ENCODE measurements at regions not wholly inside any gene's neighbourhood (a gene's known extent, or its start where the extent isn't known, plus 50 kb on each side); places are given as distances from the start of the nearest gene placed in this dataset.

GRCh38 chr20:57831326-57831992 lies 121.6 kb upstream of the PMEPA1 start:
- H3K4me1 Mint-ChIP-seq: no peaks in the 10 kb centered on the region
- H3K36me3 Mint-ChIP-seq: no peaks in the 10 kb centered on the region
- no peaks in the 10 kb centered on the region for H3K9me3 Mint-ChIP-seq
- ATAC-seq: peak; percentile 10
- H3K27me3 Mint-ChIP-seq: peaks cover 18% of the 10 kb centered on the region
- no peak overlapping the region for H3K27ac Mint-ChIP-seq
- no peak overlapping the region for H3K4me3 Mint-ChIP-seq

- Mint-ChIP-seq H3K36me3 (no peaks in the 10 kb centered on the region), H3K27ac (no peak overlapping the region), H3K4me3 (no peak overlapping the region), H3K27me3 (peaks cover 18% of the 10 kb centered on the region), H3K9me3 (no peaks in the 10 kb centered on the region), H3K4me1 (no peaks in the 10 kb centered on the region)
- no peak for ATAC-seq
These were observed 120.7 kb upstream of the PMEPA1 start for GRCh38 chr20:57830515-57830895.

GRCh38 chr20:57829805-57830514 lies 120.1 kb upstream of the PMEPA1 start:
- Mint-ChIP-seq H3K27me3 (peaks cover 18% of the 10 kb centered on the region), H3K4me3 (no peak overlapping the region), H3K9me3 (no peaks in the 10 kb centered on the region), H3K27ac (no peak overlapping the region), H3K36me3 (no peaks in the 10 kb centered on the region), H3K4me1 (no peaks in the 10 kb centered on the region)
- peak; percentile 35 for ATAC-seq

- Mint-ChIP-seq H3K27me3 (peaks cover 23% of the 10 kb centered on the region), H3K4me3 (no peak overlapping the region), H3K4me1 (no peaks in the 10 kb centered on the region), H3K36me3 (no peaks in the 10 kb centered on the region), H3K9me3 (no peaks in the 10 kb centered on the region), H3K27ac (no peak overlapping the region)
- ATAC-seq: no peak
These were observed 119.5 kb upstream of the PMEPA1 start for GRCh38 chr20:57829336-57829735.

DNA sequence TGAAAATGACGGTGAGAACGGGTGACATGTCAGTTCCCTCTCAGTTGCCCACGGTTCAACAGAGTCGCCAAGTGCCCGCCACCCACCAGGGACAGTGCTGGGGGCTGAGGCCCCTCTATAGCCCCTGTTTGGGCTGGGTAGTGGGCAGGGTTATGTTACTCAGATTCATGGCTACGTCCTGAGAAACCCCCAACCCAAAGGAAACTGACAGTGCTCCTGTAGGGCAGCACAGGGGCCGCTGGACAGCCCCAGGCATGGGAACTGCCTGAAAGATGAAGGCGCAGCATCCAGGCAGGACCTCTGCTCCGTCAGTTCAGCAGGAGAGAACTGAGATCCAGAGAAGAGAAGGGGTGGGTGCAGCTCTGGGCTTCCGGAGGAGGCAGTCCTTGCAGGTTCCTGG lies 118.9 kb upstream of the PMEPA1 start:
- H3K9me3 Mint-ChIP-seq: no peaks in the 10 kb centered on the region
- H3K4me1 Mint-ChIP-seq: no peaks in the 10 kb centered on the region
- no peaks in the 10 kb centered on the region for H3K36me3 Mint-ChIP-seq
- peaks cover 23% of the 10 kb centered on the region for H3K27me3 Mint-ChIP-seq
- ATAC-seq: no peak
- H3K4me3 Mint-ChIP-seq: no peak overlapping the region
- no peak overlapping the region for H3K27ac Mint-ChIP-seq

DNA sequence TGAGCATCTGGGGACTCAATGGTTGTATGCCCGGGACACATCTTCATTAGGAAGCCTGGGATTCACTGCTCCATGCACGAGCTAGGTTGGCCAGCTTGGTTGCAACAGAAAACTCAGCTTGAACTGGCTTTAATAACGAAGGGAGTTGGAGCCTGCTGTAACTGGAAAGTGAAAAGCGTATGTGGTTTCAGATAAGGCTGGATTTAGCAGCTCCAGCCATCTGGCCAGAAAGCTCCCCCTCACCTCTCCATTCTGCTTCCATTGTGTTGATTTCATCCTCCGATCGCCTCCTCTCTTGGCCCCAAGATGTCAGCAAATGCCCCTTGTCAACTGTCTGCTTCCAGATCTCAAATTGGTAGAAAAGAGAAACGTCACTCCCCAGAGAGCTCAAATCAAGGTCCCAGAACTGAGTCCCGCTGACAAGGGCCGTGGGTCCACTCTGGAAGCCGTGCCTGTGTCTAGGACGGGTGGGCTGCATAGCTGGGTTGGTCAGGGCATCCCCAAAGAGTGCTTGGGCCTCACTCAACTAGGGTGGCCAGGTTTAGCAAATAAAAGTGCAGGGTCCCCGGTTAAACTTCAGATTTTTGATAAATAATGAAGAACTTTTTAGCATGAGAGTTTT lies 117.0 kb upstream of the PMEPA1 start:
- no peak for ATAC-seq
- peaks cover 11% of the 10 kb centered on the region for H3K27me3 Mint-ChIP-seq
- no peak overlapping the region for H3K4me3 Mint-ChIP-seq
- H3K36me3 Mint-ChIP-seq: no peaks in the 10 kb centered on the region
- H3K27ac Mint-ChIP-seq: no peak overlapping the region
- H3K9me3 Mint-ChIP-seq: no peaks in the 10 kb centered on the region
- H3K4me1 Mint-ChIP-seq: no peaks in the 10 kb centered on the region

DNA sequence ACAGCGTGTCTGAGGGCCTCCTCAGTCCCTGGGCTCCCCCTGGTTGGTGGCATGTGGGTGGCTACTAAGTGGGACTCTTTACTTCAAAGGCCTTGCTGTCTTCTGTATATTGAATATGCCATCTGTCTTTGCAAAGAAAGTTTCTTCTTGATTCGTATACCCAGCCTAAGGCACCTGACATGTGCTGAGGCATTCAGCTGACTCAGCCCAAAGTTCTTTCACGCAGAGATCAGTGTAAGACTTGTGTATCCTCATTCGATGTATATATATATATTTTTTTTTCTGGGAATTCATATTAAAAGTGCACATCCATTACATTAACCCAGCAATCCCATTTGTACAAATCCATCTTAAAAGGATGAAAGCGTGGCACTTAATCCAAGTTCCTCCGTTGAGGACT lies 115.1 kb upstream of the PMEPA1 start:
- Mint-ChIP-seq H3K27me3 (peaks cover 30% of the 10 kb centered on the region), H3K4me3 (no peak overlapping the region), H3K27ac (no peak overlapping the region)

DNA sequence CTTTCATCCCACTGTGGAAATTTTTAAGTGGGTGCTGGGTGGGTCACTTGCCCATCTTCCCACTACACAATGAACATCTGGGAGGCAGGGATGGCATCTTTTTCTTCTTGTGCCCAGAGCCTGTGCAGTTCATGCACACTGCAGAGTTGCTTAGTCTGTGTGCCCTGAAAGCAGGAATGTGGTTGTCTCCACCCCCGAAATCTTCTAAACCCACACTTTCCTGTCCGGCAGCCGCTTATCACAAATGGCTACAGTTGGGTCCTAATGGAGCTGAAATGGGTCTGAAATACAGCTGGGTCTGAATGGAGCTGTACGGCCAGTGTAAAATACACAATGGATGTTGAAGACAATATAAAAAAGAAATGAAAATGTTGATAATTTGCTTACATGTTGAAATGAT lies 112.1 kb upstream of the PMEPA1 start:
- Mint-ChIP-seq H3K4me1 (peaks cover 6% of the 10 kb centered on the region), H3K9me3 (no peaks in the 10 kb centered on the region), H3K4me3 (no peak overlapping the region), H3K36me3 (no peaks in the 10 kb centered on the region), H3K27ac (no peak overlapping the region), H3K27me3 (peaks cover 50% of the 10 kb centered on the region)
- ATAC-seq: no peak

More for the DNA sequence above, 115.1 kb upstream of the PMEPA1 start:
- peaks cover 6% of the 10 kb centered on the region for H3K4me1 Mint-ChIP-seq
- no peaks in the 10 kb centered on the region for H3K36me3 Mint-ChIP-seq
- no peaks in the 10 kb centered on the region for H3K9me3 Mint-ChIP-seq
- ATAC-seq: no peak

DNA sequence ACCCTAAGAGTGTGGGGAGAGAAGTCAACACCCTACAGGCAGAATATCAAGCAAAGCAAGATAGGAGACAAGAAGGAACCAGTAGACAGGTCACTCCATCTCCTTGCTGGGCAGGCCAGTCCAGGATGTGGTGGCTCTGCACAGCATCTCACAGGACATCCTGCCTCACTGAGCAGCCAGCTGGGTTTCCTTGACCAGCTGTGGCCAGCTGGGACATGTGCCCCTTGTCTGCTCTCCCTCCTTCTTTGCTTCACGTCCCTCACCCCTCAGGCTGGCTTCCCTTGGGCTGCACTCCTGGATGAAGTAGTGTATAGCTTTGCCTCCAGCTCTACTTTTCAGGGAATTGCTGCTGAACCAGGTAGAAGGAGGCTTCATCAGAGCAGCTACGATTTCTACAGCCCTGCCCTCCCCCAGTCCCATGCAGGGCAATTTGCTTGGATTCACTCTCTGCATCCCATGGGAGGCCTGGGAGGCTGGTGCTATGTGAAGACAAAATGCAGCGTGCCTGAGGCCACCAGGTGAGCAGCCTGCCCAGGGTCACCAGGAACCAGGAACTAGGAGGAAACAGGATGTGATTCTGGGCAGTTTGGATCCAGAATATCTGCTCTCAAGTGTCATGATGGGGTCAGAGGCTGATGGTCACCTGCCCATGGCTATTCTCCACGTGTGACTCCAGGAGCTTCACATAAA lies 110.0 kb upstream of the PMEPA1 start:
- Mint-ChIP-seq H3K4me3 (no peak overlapping the region), H3K36me3 (no peaks in the 10 kb centered on the region), H3K4me1 (peaks cover 6% of the 10 kb centered on the region), H3K27ac (no peak overlapping the region), H3K27me3 (peaks cover 56% of the 10 kb centered on the region), H3K9me3 (no peaks in the 10 kb centered on the region)
- peak; percentile 41 for ATAC-seq

DNA sequence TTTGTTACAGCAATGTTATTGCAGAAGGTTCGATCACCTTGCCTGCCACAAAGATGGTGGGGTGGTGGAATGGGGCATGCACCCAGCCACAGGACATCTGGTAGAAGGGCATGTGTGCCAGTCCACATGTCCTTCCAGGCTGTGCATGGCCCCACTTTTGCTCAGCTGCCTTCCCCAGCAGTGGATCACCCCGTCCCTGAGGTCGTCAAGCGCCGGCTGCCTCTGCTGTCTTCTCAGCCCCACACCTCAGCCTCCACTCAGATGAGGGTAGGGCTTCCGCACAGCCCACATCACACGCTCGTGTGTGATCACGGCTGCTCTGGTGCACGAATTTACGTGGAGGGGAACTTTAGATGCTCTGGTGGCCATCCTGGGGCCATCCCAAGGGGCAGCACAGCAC lies 109.5 kb upstream of the PMEPA1 start:
- no peak for ATAC-seq
- no peaks in the 10 kb centered on the region for H3K9me3 Mint-ChIP-seq
- no peak overlapping the region for H3K27ac Mint-ChIP-seq
- H3K4me3 Mint-ChIP-seq: no peak overlapping the region
- peaks cover 6% of the 10 kb centered on the region for H3K4me1 Mint-ChIP-seq
- H3K36me3 Mint-ChIP-seq: no peaks in the 10 kb centered on the region
- peaks cover 57% of the 10 kb centered on the region for H3K27me3 Mint-ChIP-seq

- H3K27me3 Mint-ChIP-seq: peaks cover 57% of the 10 kb centered on the region
- peaks cover 6% of the 10 kb centered on the region for H3K4me1 Mint-ChIP-seq
- no peaks in the 10 kb centered on the region for H3K36me3 Mint-ChIP-seq
- no peak overlapping the region for H3K27ac Mint-ChIP-seq
- H3K9me3 Mint-ChIP-seq: no peaks in the 10 kb centered on the region
- no peak for ATAC-seq
- H3K4me3 Mint-ChIP-seq: no peak overlapping the region
These were observed 108.8 kb upstream of the PMEPA1 start for GRCh38 chr20:57818418-57819181.

- Mint-ChIP-seq H3K27ac (no peak overlapping the region), H3K9me3 (no peaks in the 10 kb centered on the region), H3K36me3 (no peaks in the 10 kb centered on the region), H3K27me3 (peaks cover 65% of the 10 kb centered on the region), H3K4me1 (no peaks in the 10 kb centered on the region), H3K4me3 (no peak overlapping the region)
- ATAC-seq: no peak
These were observed 105.6 kb upstream of the PMEPA1 start for GRCh38 chr20:57815405-57815804.

- Mint-ChIP-seq H3K36me3 (no peaks in the 10 kb centered on the region), H3K4me1 (no peaks in the 10 kb centered on the region), H3K27me3 (peaks cover 56% of the 10 kb centered on the region), H3K27ac (no peak overlapping the region), H3K4me3 (no peak overlapping the region), H3K9me3 (no peaks in the 10 kb centered on the region)
- ATAC-seq: no peak
These were observed 104.7 kb upstream of the PMEPA1 start for GRCh38 chr20:57814529-57814928.

DNA sequence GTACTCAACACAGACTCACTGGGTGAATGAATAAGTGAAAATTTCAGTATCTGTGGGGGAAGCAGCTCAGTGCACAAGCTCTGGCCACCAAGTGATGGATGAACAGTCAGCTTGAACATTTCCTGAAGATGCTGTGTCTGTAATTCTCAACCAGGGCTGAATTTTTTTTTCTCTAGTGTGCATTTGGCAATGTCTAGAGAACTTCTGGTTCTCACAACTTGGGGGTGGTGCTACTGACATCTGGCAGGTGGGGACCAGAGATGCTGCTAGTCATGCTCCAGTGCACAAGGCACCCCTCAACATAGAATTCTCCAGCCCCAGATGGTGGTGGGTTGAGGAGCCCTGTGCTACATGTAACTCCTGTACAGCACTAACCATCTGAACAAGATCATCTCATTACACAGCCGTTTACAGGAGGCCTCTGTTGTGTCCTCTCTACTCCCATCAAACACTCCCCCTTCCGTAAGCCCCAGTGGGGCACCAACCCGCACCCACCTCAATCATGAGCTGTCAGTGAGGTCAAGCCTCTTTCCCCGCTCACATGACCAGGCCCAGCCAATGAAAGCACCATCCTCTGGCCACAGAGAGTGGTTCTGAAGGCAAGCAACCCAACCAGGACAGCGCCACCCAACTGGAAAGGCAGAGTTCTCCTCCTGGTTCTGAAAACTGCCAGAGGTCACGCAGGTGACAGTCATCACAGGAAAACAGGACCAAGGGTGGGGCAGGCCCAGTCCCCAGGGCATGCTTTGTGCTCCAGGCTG lies 103.9 kb upstream of the PMEPA1 start:
- no peak for ATAC-seq
- Mint-ChIP-seq H3K27me3 (peaks cover 47% of the 10 kb centered on the region), H3K36me3 (no peaks in the 10 kb centered on the region), H3K4me1 (no peaks in the 10 kb centered on the region), H3K9me3 (no peaks in the 10 kb centered on the region), H3K4me3 (no peak overlapping the region), H3K27ac (no peak overlapping the region)
